H54 (cell line): ENCODE measurements at regions not wholly inside any gene's neighbourhood (a gene's known extent, or its start where the extent isn't known, plus 50 kb on each side); places are given as distances from the start of the nearest gene placed in this dataset.

Experiments
- DNase-seq: peaks from one replicate; pipeline ENCODE4 v3.0.0; 2011; ENCODE audit warnings: low spot score, mixed read lengths; ENCODE audit not compliant: insufficient read length
- FAIRE-seq: peaks from 3 replicates; lab custom pipeline; 2011; peaks lifted over from hg19 to GRCh38; lab: Jason Lieb, UNC
- POLR2A ChIP-seq: IDR thresholded peaks from 2 replicates; pipeline ENCODE4 v1.6.1; 2011; ENCODE audit warnings: low read depth, mild to moderate bottlenecking, low read length

DNA sequence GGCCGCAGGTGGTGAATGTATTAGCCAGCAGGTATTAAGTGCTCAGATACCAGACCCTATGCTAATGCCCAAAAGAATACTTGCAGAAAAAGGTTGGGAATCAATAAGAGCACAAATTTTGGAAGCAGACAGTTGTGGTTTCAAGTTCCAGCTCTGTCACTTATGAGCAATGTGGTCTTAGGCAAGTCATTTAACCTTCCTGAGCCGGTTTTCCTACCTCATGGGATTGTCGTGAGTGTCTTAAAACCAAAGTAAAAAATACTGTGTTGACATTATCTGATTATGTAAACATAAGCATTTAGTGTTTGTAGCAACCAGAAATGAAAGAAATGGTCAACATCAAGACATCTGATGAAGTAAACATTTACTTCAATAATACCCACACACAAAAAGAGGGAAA, 93.0 kb upstream of the CHST9 start:
- no peak for TF ChIP-seq POLR2A
- DNase-seq (no peak), FAIRE-seq (no peak)

DNA sequence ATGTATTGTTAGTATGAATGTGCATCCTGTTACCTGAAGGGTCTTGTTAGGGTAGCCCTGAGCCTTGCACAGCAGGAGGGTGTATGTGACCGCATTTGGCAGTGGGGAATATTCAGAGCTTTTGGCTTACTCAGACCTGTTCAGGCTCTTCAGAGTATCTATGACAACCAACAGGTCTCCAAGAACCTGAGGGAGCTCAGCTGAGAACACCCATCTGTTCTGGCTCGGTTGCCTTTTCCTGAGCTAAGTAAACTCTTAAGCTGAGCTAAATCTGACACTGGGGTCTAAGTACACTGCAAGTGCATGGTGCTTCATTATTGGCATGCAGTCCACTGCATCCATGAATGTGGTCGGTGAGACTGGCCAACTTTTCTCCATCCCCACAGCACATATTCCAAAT, 92.4 kb upstream of the CHST9 start:
- FAIRE-seq (no peak), DNase-seq (no peak)
- no peak for TF ChIP-seq POLR2A

DNA sequence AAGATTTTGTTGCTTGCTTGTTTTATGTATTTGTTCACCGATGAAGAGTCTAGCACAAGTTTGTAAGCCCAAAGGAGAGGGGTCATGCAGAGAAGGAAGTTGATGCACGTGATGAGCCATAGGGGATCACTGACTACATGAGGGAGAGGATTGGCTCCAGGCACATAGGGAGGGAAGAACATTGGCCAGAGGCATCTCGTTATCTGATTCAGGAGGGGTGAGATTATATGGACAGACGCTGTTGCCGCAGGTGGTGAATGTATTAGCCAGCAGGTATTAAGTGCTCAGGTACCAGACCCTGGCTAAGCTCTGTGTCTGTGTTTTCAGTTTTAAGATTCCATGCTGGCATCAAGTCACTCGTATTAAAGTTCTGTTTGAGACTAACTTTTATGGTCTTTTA, 91.8 kb upstream of the CHST9 start:
- FAIRE-seq (no peak), DNase-seq (no peak)
- no peak for TF ChIP-seq POLR2A

DNA sequence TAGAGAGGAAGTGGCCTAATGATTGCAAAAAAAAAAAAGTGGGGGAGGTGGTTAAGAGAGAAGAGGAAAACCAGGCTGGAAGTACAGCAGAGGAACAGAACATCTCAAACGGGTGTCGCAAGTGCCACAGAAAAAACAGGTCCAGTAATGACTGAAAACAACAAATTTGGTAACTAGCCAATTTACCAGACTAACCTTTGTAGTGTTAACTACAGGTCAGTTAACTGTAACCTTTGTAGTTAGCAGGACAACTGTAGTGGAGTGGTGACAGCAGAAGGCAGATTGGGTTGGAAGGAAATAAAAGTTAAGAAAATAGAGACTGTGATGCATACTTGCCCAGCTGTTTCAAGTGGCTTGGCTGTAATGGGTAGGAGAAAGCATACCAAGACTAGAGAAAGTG, 91.4 kb upstream of the CHST9 start:
- FAIRE-seq (no peak), DNase-seq (no peak)
- no peak for TF ChIP-seq POLR2A

DNA sequence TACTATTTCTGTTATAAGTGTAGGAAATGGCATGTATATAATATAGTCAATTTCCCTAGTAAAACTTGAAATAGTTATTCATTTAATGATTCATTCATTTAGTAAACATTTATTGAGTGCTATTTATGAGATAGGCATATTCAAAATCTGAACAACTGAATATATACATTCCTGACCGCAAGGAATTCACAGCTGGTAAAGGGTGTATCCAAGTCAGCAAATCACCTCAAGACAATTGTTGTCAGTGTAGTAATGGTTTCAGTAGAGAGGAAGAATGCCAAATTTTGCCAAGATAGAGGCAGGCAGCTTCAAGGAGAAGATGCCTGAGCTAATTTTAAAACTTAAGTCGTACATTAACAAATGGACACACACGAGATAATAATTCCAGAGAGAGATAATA, 89.8 kb upstream of the CHST9 start:
- DNase-seq, result no peak
- FAIRE-seq, result no peak
- no peak for TF ChIP-seq POLR2A

DNA sequence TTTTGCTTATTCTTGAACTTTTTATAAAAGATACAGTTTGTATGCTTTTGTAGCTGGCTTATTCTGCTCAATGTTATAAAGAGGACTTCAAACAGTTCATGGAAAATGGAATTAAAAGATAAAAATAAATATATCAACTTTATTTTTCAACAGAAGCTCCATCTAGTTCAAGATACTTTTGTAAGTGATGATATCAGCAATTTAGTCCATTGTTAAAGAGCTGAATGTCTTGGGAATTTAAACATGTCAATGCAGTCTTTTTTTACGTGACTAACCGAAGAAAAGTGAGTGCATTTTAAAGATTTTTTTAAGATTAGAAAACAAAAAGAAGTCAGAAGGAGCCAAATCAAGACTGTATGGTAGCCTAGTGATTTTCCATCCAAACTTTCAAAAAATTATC, 85.4 kb upstream of the CHST9 start:
- no peak for TF ChIP-seq POLR2A
- no peak for FAIRE-seq
- no peak for DNase-seq

DNA sequence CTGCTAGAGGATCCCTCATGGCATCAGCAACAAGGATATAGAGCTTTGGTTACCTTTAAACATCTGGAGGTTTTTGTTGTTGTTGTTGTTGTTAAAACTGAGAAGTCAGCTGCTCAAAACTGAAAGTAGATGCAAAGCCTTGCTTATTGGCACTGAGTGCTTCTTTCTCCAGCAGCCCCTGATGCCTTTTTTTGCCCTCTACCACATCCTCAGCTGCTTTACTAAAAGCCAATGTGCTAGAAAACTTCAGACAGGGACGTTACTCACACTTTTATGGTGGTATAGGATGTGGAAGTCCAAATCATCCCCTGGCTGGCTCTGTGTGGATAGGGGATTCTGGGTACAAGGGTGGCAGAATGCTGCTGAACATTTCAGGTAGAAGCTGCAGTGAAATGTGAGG, 78.3 kb upstream of the CHST9 start:
- no peak for TF ChIP-seq POLR2A
- DNase-seq (no peak), FAIRE-seq (no peak)

DNA sequence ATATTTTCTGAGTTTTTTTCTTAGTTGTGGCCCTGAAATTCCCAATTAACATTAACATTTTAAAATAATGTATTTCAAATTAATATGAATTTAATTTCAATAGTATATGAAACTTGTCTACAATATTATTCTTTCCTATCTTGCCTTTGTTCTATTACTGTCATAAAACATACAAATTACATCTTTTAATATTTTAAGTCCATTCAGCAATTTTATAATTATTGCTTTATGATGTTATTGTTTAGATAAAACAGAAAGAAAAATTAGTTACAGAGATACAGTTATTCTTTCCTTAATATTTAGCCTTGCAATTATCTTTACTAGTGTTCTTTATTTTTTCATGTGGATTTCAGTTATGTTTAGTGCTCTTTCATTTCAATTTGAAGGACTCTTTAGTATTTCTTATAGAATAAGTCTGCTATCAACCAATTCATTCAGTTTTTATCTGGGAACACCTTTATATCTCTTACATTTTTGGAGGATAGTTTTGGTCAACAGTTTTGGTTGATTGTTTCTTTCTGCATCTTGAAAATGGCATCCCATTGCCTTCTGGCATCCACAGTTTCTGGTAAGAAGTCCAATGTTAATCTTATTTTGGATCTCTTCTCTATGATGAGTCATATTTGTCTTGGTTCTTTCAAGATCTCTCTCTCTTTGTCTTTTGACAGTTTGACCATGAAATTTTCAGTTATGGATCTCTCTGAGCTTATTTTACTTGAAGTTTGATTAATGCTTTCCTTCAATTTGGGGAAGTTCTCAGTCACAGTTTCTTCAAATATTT, 76.9 kb upstream of the CHST9 start:
- DNase-seq (no peak), FAIRE-seq (no peak)
- TF ChIP-seq POLR2A, result no peak

DNA sequence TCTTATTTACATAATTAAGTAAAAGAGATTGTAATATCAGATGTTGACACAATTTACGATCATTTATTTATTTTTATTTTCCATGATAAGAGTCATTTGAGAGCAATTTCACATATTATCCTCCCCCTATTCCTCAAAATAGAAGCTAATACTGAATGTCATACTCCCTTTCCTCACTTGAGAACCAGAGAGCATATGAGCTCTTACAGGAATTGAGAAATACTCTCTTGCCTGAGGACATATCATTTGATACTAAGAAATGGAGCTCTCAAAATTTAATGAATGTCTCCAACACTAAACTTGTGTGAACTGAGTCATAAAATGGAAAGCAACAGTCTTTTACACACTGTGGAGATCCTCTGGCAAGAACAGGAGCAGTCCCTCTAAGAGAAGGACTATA, 68.5 kb upstream of the CHST9 start:
- FAIRE-seq (no peak), DNase-seq (no peak)
- TF ChIP-seq POLR2A, result no peak

DNA sequence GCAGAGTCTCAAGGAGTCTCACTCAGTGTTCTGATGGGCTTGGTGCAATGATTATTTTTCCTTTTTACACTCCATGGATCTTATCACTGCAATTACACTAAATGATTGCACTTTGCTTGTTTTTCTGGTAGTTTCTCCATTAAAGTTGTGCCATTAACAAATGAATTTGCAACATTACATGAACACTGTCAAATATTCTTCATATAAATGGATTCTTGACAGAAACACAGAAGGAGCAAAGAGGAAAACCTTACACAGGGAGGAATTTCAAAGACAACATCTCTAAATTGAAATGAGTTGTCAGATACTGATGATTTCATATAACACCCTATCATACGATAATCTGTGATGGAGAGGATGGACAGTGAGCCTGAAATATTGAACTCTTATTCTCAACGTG, 65.4 kb upstream of the CHST9 start:
- FAIRE-seq (no peak), DNase-seq (no peak)
- no peak for TF ChIP-seq POLR2A

DNA sequence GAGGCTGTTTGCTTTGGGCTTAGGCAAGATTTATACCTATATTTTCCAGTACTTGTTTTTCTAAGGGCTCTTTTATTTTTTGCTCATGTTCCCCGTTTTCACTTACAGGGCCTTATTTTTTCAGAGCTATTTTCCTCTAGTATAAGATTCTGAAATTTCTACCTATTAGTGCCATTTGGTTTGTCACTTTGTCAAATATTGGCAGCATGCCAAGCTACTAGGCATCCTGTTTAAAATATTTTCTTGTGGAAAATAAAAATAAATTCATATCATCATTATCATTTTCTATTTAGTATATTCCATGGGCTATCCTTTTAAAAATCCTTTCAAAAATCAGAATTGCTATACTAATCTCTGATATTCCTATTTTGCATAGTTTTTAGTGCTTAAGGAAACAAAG, 64.8 kb upstream of the CHST9 start:
- TF ChIP-seq POLR2A, result no peak
- FAIRE-seq (no peak), DNase-seq (no peak)

DNA sequence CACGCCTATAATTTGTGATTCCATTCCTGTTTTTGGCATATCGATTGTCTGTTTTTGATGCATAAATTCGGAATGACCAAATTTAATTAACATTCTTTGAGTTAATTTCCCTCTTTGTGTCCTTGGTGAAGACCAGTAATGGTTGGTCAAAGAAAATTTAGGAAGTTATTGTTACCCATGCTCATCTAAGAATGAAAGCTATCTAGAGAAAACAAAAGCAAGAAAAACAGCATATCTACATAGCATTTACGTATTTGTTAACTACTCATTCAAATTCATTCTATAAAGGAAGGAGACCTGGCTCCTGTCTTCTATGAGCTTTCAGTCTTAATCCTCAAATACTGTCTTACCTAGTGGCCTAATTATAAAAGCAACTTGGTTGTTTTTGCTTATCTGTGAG, 59.2 kb upstream of the CHST9 start:
- no peak for DNase-seq
- TF ChIP-seq POLR2A, result no peak
- FAIRE-seq, result no peak

DNA sequence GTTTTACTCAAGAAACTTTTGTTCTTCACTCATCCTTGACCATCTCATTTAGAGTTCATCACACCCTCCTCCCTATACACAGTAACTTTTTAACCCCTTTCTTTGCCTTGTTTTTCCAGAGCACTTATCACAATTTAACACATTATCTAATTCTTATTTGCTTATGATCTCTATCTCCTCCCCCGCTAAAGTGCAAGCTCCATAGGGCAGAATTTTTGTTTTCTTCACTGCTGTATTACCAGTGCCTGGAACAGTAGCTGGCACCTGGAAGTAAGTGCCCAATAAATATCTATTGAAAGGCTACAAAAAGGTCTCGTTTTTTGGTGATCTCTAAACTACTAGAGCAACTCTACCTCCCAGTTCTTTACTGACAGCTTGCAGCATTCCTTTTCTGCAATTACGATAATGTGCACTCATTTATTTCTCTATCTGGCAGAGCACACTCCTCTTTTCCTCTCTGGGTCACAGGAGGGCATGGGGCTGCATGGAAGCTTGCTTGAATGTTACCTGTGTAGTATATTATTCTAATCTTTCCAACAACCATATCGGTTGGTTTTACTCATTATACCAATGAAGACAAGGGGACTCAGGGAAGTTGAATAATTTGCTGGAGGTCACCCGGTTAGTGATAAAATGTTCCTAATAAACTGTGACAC, 57.4 kb upstream of the CHST9 start:
- DNase-seq (no peak), FAIRE-seq (no peak)
- no peak for TF ChIP-seq POLR2A

DNA sequence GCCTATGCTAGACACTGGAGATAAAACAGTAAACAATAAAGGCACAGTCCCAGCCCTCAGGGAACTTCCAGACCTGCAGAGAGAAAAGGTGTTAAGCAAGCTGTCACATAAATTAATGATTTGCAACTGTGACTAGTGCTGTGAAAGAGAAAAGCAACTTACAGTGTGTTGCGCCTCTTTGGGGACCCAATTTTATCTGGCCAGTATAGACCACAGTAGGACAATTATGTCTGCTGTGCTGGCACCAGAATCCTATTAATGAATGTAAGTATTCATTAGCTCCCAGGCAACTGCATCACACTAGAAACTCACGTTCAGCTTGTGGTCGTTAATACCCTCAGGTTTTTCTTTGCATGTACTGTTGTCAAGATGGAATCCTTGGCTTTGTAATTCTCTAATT, 55.3 kb upstream of the CHST9 start:
- FAIRE-seq (no peak), DNase-seq (no peak)
- TF ChIP-seq POLR2A, result no peak

DNA sequence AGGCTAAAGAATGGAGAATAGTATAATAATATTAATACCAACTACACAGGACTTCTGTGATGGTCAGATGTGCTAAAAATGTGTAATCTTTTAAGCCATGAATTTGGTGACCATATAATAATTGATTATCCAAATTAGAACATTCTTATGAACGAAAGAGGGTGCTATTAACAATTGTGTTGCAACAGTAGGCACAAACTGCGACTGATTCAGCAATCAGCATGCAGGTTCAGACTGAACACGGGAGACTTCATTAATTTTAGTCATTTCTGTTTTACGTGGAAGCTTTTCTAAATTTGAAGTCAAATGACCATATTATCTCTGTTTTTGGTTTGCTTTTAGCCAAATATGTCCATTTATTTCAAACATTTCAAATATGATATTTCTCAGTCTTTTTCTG, 54.6 kb upstream of the CHST9 start:
- no peak for FAIRE-seq
- TF ChIP-seq POLR2A, result no peak
- DNase-seq, result no peak

DNA sequence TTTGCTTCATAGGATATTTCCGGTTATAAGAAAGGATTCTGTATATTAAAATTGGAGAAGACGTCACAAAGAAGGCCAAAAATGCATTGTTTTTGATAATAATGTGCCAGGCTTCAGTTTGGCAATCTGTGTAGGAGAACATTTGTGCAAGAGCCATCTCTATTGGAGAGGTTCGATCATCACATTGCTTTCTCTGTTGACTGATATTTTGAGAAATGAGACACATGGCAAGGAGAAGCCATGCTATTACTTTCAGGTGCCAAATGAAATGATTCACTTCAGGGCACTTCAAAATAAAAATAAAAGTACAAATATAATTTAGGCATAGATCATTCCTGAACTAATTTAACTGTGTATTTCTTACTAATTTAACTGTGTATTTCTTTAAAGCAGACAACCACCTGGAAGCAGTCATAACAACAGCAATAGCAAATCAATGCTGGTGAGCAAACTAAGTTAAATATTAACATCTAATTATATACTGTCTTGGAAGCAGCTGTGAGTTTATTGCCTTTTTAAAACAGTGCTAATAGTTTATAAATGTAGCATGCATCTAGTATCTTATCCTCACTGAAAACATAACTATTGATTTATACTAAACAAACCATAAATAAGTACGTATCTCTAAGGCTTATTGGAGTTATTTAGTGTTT, 50.2 kb upstream of the CHST9 start:
- no peak for TF ChIP-seq POLR2A
- DNase-seq (no peak), FAIRE-seq (no peak)
